NCI-H748 (cell line): ENCODE measurements at regions not wholly inside any gene's neighbourhood (a gene's known extent, or its start where the extent isn't known, plus 50 kb on each side); places are given as distances from the start of the nearest gene placed in this dataset.
"Not testable (repeated sequence)": the region's sequence is repeated elsewhere in the genome, so short reads cannot be mapped to it uniquely, and the experiment has no call there.

Source experiments
- DNase-seq: peaks from one replicate; lab custom pipeline; 2025; ENCODE audit not compliant: unreplicated experiment; lab: John Stamatoyannopoulos, UW

GRCh38 chr9:21591221-21592062, 109.3 kb upstream of the IFNE start:
- DNase-seq = no peak

- DNase-seq = no peak
Observed at GRCh38 chr9:21592063-21592338, 109.9 kb upstream of the IFNE start.

GRCh38 chr9:21597284-21597683, 115.2 kb upstream of the IFNE start:
- no peak for DNase-seq

GRCh38 chr9:21598749-21599148, 116.6 kb upstream of the IFNE start:
- no peak for DNase-seq

- no peak for DNase-seq
Observed at GRCh38 chr9:21605489-21605931, 123.4 kb upstream of the IFNE start.

GRCh38 chr9:21607576-21607975, 125.5 kb upstream of the IFNE start:
- DNase-seq = no peak

GRCh38 chr9:21608200-21608599, 126.1 kb upstream of the IFNE start:
- no peak for DNase-seq

- no peak for DNase-seq
Observed at GRCh38 chr9:21609506-21609905, 127.4 kb upstream of the IFNE start.

GRCh38 chr9:21611891-21612290, 129.8 kb upstream of the IFNE start:
- no peak for DNase-seq

GRCh38 chr9:21615018-21615417, 132.9 kb upstream of the IFNE start:
- no peak for DNase-seq

- no peak for DNase-seq
Observed at GRCh38 chr9:21615446-21615845, 133.3 kb upstream of the IFNE start.

GRCh38 chr9:21616082-21616778, 134.1 kb upstream of the IFNE start:
- no peak for DNase-seq

GRCh38 chr9:21624675-21625644, 142.8 kb upstream of the IFNE start:
- DNase-seq = no peak

GRCh38 chr9:21626493-21626892, 144.4 kb upstream of the IFNE start:
- no peak for DNase-seq

GRCh38 chr9:21628954-21629353, 146.8 kb upstream of the IFNE start:
- DNase-seq = not testable (repeated sequence)

GRCh38 chr9:21634951-21635350, 152.8 kb upstream of the IFNE start:
- DNase-seq = no peak

- DNase-seq = no peak
Observed at GRCh38 chr9:21638104-21638503, 156.0 kb upstream of the IFNE start.

- DNase-seq = no peak
Observed at GRCh38 chr9:21653091-21653490, 149.3 kb upstream of the MTAP start.

GRCh38 chr9:21653589-21653988, 148.8 kb upstream of the MTAP start:
- DNase-seq = no peak

GRCh38 chr9:21656776-21657674, 145.4 kb upstream of the MTAP start:
- no peak for DNase-seq
